Natural killer cell (primary cell): ENCODE measurements at regions not wholly inside any gene's neighbourhood (a gene's known extent, or its start where the extent isn't known, plus 50 kb on each side); places are given as distances from the start of the nearest gene placed in this dataset.

ENCODE experiments used
- ATAC-seq, 3 donors: fragments of 150-1000 bp in 2 of 3; fragments of 200-7000 bp in 1 of 3; cut with Tn5 transposase; 1 replicate in 1 of 3; 2 replicates in 2 of 3; pipeline ENCODE4 v1.10.0; 2021; ENCODE audit warnings: mild to moderate bottlenecking in 2 of 3, moderate library complexity in 2 of 3
- DNase-seq, 2 donors: peaks; one replicate each; pipeline versions ENCODE4 v3.0.0 to v3.0.0-alpha.2; 2013 to 2021; ENCODE audit warnings: mixed read lengths in 1 of 2
- H3K27ac ChIP-seq: one replicate; pipeline ENCODE4 v1.5.1; 2013; ENCODE audit warnings: mild to moderate bottlenecking, low read length
- H3K27me3 ChIP-seq: one replicate; pipeline ENCODE4 v1.6.1; 2013; ENCODE audit warnings: low read length; ENCODE audit not compliant: control insufficient read depth, insufficient read depth
- H3K36me3 ChIP-seq: one replicate; pipeline ENCODE4 v1.6.1; 2013; ENCODE audit warnings: low read length; ENCODE audit not compliant: control insufficient read depth, insufficient read depth
- H3K4me1 ChIP-seq: one replicate; pipeline ENCODE4 v1.6.1; 2013; ENCODE audit warnings: low read length; ENCODE audit not compliant: control insufficient read depth, insufficient read depth
- H3K4me3 ChIP-seq: one replicate; pipeline ENCODE4 v1.5.1; 2013; ENCODE audit warnings: low read length
- H3K9me3 ChIP-seq: one replicate; pipeline ENCODE4 v1.6.1; 2013; ENCODE audit warnings: low read length; ENCODE audit not compliant: control insufficient read depth, insufficient read depth
- H3K27ac Mint-ChIP-seq, 2 donors: one replicate each; pipeline ENCODE4 v1.8.0; 2022; ENCODE audit warnings: mild to moderate bottlenecking in 2 of 2, mixed read lengths in 2 of 2, moderate library complexity in 1 of 2
- H3K27me3 Mint-ChIP-seq, 2 donors: one replicate each; pipeline ENCODE4 v1.8.0; 2022; ENCODE audit warnings: low read depth in 2 of 2, mixed read lengths in 2 of 2
- H3K36me3 Mint-ChIP-seq: one replicate; pipeline ENCODE4 v1.8.0; 2022; ENCODE audit warnings: mixed read lengths
- H3K4me1 Mint-ChIP-seq, 2 donors: one replicate each; pipeline ENCODE4 v1.8.0; 2022; ENCODE audit warnings: mixed read lengths in 2 of 2
- H3K4me3 Mint-ChIP-seq: one replicate; pipeline ENCODE4 v1.8.0; 2022; ENCODE audit warnings: mild to moderate bottlenecking, moderate library complexity, mixed read lengths
- H3K9me3 Mint-ChIP-seq, 2 donors: one replicate each; pipeline ENCODE4 v1.8.0; 2022; ENCODE audit warnings: mixed read lengths in 2 of 2
- WGBS: methylation state at CpG from one replicate; pipeline ENCODE4 v1.1.7; 2013; ENCODE audit warnings: missing lambda C conversion rate; ENCODE audit not compliant: insufficient coverage; 5-methylcytosine and 5-hydroxymethylcytosine counted together
- intact Hi-C: fragments of 100-400 bp; cut with micrococcal nuclease; formaldehyde crosslinking; loops from one replicate; pipeline ENCODE4 v1.14.2; 2022
- TF ChIP-seq, protein P1 (sequence below): fragments of 200-600 bp; IDR thresholded peaks from one replicate; pipeline ENCODE4 v1.8.0; 2022; ENCODE audit warnings: antibody characterized with exemption

DNA sequence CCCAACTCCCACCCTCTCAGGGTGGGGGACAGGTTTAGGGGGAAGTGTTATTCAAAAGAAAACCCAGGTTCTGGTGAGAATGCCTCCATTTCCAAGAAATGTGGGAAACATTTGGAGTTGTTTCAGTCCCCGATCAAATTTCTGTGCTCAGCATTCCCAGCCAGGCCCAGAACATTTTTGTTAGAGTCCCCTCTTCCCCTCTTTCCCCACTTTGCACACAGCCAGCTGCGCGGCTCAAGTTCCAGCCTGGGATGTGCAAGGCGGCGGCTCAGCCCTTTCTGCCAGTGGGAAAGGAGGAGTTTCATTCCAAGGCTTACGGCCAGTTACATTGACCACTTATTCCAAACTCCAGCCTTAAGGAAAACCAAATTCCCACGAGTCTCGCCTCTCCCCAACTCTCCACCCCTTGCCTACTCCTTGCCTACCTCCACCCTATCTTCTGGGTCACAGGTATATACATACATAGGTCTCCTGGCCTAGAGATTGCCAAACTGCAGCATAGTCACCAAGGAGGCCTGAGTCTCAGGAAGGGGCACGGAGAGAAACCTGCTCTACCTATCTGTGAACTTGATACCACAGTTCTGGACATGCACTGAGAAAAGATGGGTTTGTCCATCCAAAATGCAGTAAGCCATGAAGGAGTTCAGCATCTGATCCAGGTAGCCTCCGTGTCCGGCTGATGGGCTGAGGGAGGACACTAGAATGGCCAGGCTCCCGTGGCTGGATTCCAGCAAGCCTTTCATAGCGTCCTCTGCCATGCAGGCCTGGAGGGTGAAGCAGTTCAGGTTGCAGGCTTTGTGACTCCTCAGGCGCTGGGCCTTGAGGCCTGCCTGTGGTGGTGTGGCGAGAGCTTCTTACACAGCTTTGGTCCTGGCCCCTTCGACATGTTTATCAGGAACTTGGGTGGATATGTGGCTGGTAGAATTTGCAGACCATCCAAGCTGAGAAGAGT is 154.5 kb downstream of the ZFP36L2 start:
- no peak overlapping the region for H3K4me3 Mint-ChIP-seq
- no peak overlapping the region for H3K27ac Mint-ChIP-seq
- ATAC-seq = no peak

DNA sequence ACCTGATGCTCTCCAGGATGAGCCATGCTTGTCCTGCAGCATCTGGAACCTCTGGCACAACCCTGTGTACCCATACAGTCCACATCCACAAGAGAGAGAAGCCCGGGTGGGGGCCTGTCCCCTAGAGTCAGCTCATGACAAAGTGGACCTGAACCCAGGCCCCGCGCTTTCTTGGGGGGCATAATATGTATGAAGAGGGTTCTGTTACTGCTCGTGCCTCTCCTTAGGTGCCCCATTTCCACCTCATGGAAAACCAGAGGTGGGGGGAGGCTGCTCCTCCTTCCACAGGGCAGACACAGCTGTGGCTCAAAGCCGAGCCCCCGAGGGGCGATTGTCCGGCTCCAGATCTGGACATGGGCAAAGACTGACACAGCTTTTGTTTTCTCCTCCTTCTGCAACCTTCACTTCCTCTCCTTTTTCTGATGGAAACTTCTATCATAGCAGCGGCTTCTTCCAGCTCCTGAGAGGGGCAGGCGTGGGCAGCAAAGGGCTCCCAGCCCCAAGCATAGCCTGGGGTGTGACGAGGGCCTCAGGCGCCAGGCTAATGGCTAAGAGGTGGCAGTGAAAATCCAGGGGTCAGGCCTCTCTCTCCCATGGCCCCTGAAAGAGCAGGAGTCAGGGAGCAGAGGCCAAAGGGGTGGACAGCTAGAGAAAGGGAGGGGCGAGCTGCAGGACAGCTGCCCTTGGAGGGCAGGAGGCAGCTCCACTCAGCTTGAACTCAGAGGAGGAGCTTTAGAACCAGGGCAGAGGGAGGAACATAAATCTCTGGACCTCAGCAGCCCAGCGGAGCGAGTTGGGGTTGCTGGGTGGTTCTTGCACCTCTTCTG is 155.5 kb downstream of the ZFP36L2 start:
- whole genome bisulfite sequencing = 91% methylated on average over 12 of the region's 15 CpGs
- TF ChIP-seq, protein P1, sequence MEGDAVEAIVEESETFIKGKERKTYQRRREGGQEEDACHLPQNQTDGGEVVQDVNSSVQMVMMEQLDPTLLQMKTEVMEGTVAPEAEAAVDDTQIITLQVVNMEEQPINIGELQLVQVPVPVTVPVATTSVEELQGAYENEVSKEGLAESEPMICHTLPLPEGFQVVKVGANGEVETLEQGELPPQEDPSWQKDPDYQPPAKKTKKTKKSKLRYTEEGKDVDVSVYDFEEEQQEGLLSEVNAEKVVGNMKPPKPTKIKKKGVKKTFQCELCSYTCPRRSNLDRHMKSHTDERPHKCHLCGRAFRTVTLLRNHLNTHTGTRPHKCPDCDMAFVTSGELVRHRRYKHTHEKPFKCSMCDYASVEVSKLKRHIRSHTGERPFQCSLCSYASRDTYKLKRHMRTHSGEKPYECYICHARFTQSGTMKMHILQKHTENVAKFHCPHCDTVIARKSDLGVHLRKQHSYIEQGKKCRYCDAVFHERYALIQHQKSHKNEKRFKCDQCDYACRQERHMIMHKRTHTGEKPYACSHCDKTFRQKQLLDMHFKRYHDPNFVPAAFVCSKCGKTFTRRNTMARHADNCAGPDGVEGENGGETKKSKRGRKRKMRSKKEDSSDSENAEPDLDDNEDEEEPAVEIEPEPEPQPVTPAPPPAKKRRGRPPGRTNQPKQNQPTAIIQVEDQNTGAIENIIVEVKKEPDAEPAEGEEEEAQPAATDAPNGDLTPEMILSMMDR = no peak
- H3K4me3 Mint-ChIP-seq = no peak overlapping the region
- no peak for DNase-seq
- H3K27me3 Mint-ChIP-seq = no peaks in the 10 kb centered on the region
- H3K27ac Mint-ChIP-seq = no peak overlapping the region
- Histone ChIP-seq H3K36me3 (no peaks in the 10 kb centered on the region), H3K4me1 (peaks cover 5% of the 10 kb centered on the region), H3K27ac (no peak overlapping the region), H3K27me3 (no peaks in the 10 kb centered on the region), H3K9me3 (no peaks in the 10 kb centered on the region), H3K4me3 (no peak overlapping the region)
- intact Hi-C loops = no loop called here
- H3K36me3 Mint-ChIP-seq = no peaks in the 10 kb centered on the region
- peaks cover 0 to 13% of the 10 kb centered on the region in 2 donors for H3K4me1 Mint-ChIP-seq
- ATAC-seq = no peak
- no peaks in the 10 kb centered on the region for H3K9me3 Mint-ChIP-seq

More for the DNA sequence above, 154.5 kb downstream of the ZFP36L2 start:
- no peak overlapping the region for H3K27ac ChIP-seq
- no peaks in the 10 kb centered on the region for H3K9me3 ChIP-seq
- no peaks in the 10 kb centered on the region for H3K36me3 Mint-ChIP-seq
- no peaks in the 10 kb centered on the region for H3K36me3 ChIP-seq
- H3K27me3 ChIP-seq = no peaks in the 10 kb centered on the region
- no peaks in the 10 kb centered on the region for H3K4me1 ChIP-seq
- H3K9me3 Mint-ChIP-seq = no peaks in the 10 kb centered on the region
- TF ChIP-seq, protein P1 = no peak
- H3K4me1 Mint-ChIP-seq = peaks cover 0 to 7% of the 10 kb centered on the region in 2 donors
- 95% methylated on average over 16 of the region's 16 CpGs for WGBS
- no peak for DNase-seq
- H3K27me3 Mint-ChIP-seq = no peaks in the 10 kb centered on the region
- intact Hi-C loops = no loop called here
- H3K4me3 ChIP-seq = no peak overlapping the region

DNA sequence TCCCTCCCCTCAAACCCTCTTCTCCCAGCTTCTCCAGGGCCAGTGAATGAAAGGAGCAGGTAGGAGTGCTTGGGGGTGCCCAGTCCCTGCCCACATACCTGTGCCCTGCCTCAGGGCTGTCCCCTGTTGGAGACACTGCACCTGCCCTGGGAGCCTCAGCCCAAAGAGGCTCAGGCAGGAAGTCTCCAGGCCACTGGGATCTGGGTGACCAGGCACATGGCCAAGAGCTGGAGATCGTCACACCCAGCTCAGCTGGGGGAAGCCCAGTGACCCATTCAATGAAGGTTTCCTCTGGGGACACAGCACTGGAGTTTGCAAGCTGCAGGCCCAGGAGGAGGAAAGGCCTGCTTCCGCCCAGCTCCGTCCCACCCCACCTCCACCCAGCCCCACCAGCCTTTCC is 156.4 kb downstream of the ZFP36L2 start:
- H3K9me3 ChIP-seq = no peaks in the 10 kb centered on the region
- no peaks in the 10 kb centered on the region for H3K36me3 ChIP-seq
- DNase-seq (no peak), ATAC-seq (peak in 1 of 3 donors; percentile 21)
- no peak overlapping the region for H3K27ac ChIP-seq
- H3K4me1 ChIP-seq = peaks cover 5% of the 10 kb centered on the region
- Mint-ChIP-seq H3K4me1 (peaks cover 0 to 17% of the 10 kb centered on the region in 2 donors), H3K9me3 (no peaks in the 10 kb centered on the region), H3K36me3 (no peaks in the 10 kb centered on the region), H3K27ac (no peak overlapping the region), H3K27me3 (no peaks in the 10 kb centered on the region), H3K4me3 (no peak overlapping the region)
- intact Hi-C loops = no loop called here
- no peak overlapping the region for H3K4me3 ChIP-seq
- 88% methylated on average over 2 of the region's 3 CpGs for WGBS
- H3K27me3 ChIP-seq = no peaks in the 10 kb centered on the region
- TF ChIP-seq, protein P1 = no peak
